A549 (cell line): ENCODE measurements at regions not wholly inside any gene's neighbourhood (a gene's known extent, or its start where the extent isn't known, plus 50 kb on each side); places are given as distances from the start of the nearest gene placed in this dataset.

ENCODE experiments used
- ATAC-seq, 2 experiments: fragments of 200-7000 bp in 1 of 2; fragments of >200 bp in 1 of 2; cut with Nextera tagmentation in 1 of 2; cut with Tn5 transposase in 1 of 2; 3 replicates each; pipeline versions ENCODE4 v1.8.0 to v1.9.1; 2018 to 2020; ENCODE audit warnings: mild to moderate bottlenecking in 1 of 2, moderate library complexity in 1 of 2
- CTCF ChIA-PET: fragments of 300-600 bp; sonication (Branson Sonifier 250); formaldehyde crosslinking; extraction: SDS; loops from one replicate; lab custom pipeline; 2021; ENCODE audit warnings: antibody characterized with exemption, inconsistent platforms; lab: Yijun Ruan, JAX
- POLR2A ChIA-PET: fragments of 350-600 bp; formaldehyde crosslinking; extraction: SDS; loops from one replicate; lab custom pipeline; 2021; ENCODE audit warnings: antibody characterized with exemption, inconsistent platforms; lab: Yijun Ruan, JAX
- DNase-seq, 2 experiments: peaks; one replicate each; pipeline versions ENCODE4 v3.0.0 to v3.0.0-alpha.2; 2011 to 2016; ENCODE audit warnings: low read depth in 1 of 2, low spot score in 1 of 2
- FAIRE-seq: peaks from 2 replicates; lab custom pipeline; 2011; peaks lifted over from hg19 to GRCh38; lab: Jason Lieb, UNC
- H3K27ac ChIP-seq, 2 experiments: fragments of >200 bp; sonication (Bioruptor Twin); formaldehyde crosslinking; 3 replicates each; pipeline ENCODE4 v1.5.1; 2016 to 2017
- H3K4me1 ChIP-seq: fragments of >200 bp; sonication (Bioruptor Twin); formaldehyde crosslinking; 3 replicates; pipeline ENCODE4 v1.6.1; 2016
- H3K4me2 ChIP-seq: fragments of >200 bp; sonication (Bioruptor Twin); formaldehyde crosslinking; 3 replicates; pipeline ENCODE4 v1.6.1; 2016
- H3K4me3 ChIP-seq: fragments of >200 bp; sonication (Bioruptor Twin); formaldehyde crosslinking; 3 replicates; pipeline ENCODE4 v1.5.1; 2016
- H3K9me3 ChIP-seq: fragments of >200 bp; sonication (Bioruptor Twin); formaldehyde crosslinking; 3 replicates; pipeline ENCODE4 v1.6.1; 2016
- CTCF ChIP-seq: fragments of >200 bp; sonication (Bioruptor Twin); formaldehyde crosslinking; IDR thresholded peaks from 3 replicates; pipeline ENCODE4 v1.5.1; 2016
- E2F6 ChIP-seq: IDR thresholded peaks from 2 replicates; pipeline ENCODE4 v1.6.1; 2012; ENCODE audit warnings: low read depth, borderline replicate concordance
- EHF ChIP-seq: fragments of 250-450 bp; sonication (Bioruptor Pico); IDR thresholded peaks from 2 replicates; pipeline ENCODE4 v1.5.0; 2020; ENCODE audit warnings: mild to moderate bottlenecking
- ELK1 ChIP-seq: fragments of 150-350 bp; IDR thresholded peaks from 2 replicates; pipeline ENCODE4 v1.6.1; 2014; ENCODE audit warnings: low read depth, mild to moderate bottlenecking, low read length
- EP300 ChIP-seq, 2 experiments: fragments of >200 bp; sonication (Bioruptor Twin); formaldehyde crosslinking; IDR thresholded peaks; 2 replicates in 1 of 2; 3 replicates in 1 of 2; pipeline ENCODE4 v1.6.1; 2016 to 2017
- GATA3 ChIP-seq: IDR thresholded peaks from 2 replicates; pipeline ENCODE4 v1.6.1; 2012; ENCODE audit warnings: borderline replicate concordance
- HDAC2 ChIP-seq: fragments of 200-600 bp; sonication (generic); IDR thresholded peaks from 2 replicates; pipeline ENCODE4 v1.6.1; 2016
- JUN ChIP-seq, 2 experiments: fragments of >200 bp; sonication (Bioruptor Twin); formaldehyde crosslinking; IDR thresholded peaks; 2 replicates in 1 of 2; 3 replicates in 1 of 2; pipeline ENCODE4 v1.6.1; 2016 to 2017
- MAX ChIP-seq: IDR thresholded peaks from 2 replicates; pipeline ENCODE4 v1.6.1; 2012
- PHF8 ChIP-seq: fragments of 200-600 bp; sonication (generic); IDR thresholded peaks from 2 replicates; pipeline ENCODE4 v1.6.1; 2016; ENCODE audit warnings: low read depth, mild to moderate bottlenecking, antibody characterized with exemption, moderate library complexity, borderline replicate concordance
- REST ChIP-seq: fragments of 200-600 bp; sonication (generic); IDR thresholded peaks from 2 replicates; pipeline ENCODE4 v1.6.1; 2016; ENCODE audit warnings: antibody characterized with exemption, mild to moderate bottlenecking, moderate library complexity
- SREBF2 ChIP-seq: fragments of 450-650 bp; IDR thresholded peaks from 2 replicates; pipeline ENCODE4 v1.6.1; 2014; ENCODE audit warnings: mild to moderate bottlenecking, moderate library complexity
- USF2 ChIP-seq: fragments of 450-650 bp; IDR thresholded peaks from 2 replicates; pipeline ENCODE4 v1.6.1; 2014; ENCODE audit warnings: antibody characterized with exemption
- ZC3H11A ChIP-seq: fragments of 450-650 bp; IDR thresholded peaks from 2 replicates; pipeline ENCODE4 v1.6.1; 2014; ENCODE audit warnings: antibody characterized with exemption, mild to moderate bottlenecking
- ZFP36 ChIP-seq: fragments of 450-650 bp; IDR thresholded peaks from 2 replicates; pipeline ENCODE4 v1.6.1; 2014; ENCODE audit warnings: borderline replicate concordance; ENCODE audit not compliant: partially characterized antibody
- WGBS: methylation state at CpG from one replicate; pipeline ENCODE4 v1.1.6; 2017; ENCODE audit errors: missing lambda C conversion rate; 5-methylcytosine and 5-hydroxymethylcytosine counted together

GRCh38 chr4:4704267-4704666, 155.2 kb upstream of the MSX1 start:
- H3K9me3 ChIP-seq, result no peaks in the 10 kb centered on the region
- FAIRE-seq, result no peak
- ATAC-seq, result no peak
- H3K4me2 ChIP-seq, result no peak overlapping the region
- CTCF ChIA-PET, result no interaction called here
- H3K4me3 ChIP-seq, result no peak overlapping the region
- no peak for TF ChIP-seq SREBF2
- no peak for TF ChIP-seq EHF (CRISPR knock-in tag)
- TF ChIP-seq HDAC2, result no peak
- no peak for TF ChIP-seq E2F6
- no peak for TF ChIP-seq USF2
- TF ChIP-seq ZC3H11A, result no peak
- TF ChIP-seq REST, result no peak
- TF ChIP-seq ELK1, result no peak
- no peak for TF ChIP-seq EP300 (IDR thresholded peaks at IDR 0.05)
- TF ChIP-seq, all 56 proteins: peak for 0
- WGBS, result 10% methylated on average over 7 of the region's 7 CpGs
- Histone ChIP-seq H3K27ac (no peak overlapping the region), H3K4me1 (no peaks in the 10 kb centered on the region)
- POLR2A ChIA-PET, result no interaction called here
- no peak for DNase-seq

- POLR2A ChIA-PET, result no interaction called here
- H3K4me1 ChIP-seq, result no peaks in the 10 kb centered on the region
- CTCF ChIA-PET, result no interaction called here
- no peak overlapping the region for H3K27ac ChIP-seq
- TF ChIP-seq JUN (IDR thresholded peaks at IDR 0.05), result no peak
- no peak for TF ChIP-seq GATA3
- TF ChIP-seq ZFP36, result no peak
- no peak for TF ChIP-seq PHF8
- TF ChIP-seq E2F6, result no peak
- TF ChIP-seq MAX, result no peak
- TF ChIP-seq CTCF, result no peak
- no peak for TF ChIP-seq EHF (CRISPR knock-in tag)
- no peak for DNase-seq
- no peaks in the 10 kb centered on the region for H3K9me3 ChIP-seq
- ATAC-seq, result no peak
- no peak overlapping the region for H3K4me3 ChIP-seq
- FAIRE-seq, result no peak
- no peak overlapping the region for H3K4me2 ChIP-seq
These were observed 155.7 kb upstream of the STX18 start for GRCh38 chr4:4697584-4697983.
